ENCODE measurements at regions not wholly inside any gene's neighbourhood (a gene's known extent, or its start where the extent isn't known, plus 50 kb on each side); places are given as distances from the start of the nearest gene placed in this dataset.

DNA sequence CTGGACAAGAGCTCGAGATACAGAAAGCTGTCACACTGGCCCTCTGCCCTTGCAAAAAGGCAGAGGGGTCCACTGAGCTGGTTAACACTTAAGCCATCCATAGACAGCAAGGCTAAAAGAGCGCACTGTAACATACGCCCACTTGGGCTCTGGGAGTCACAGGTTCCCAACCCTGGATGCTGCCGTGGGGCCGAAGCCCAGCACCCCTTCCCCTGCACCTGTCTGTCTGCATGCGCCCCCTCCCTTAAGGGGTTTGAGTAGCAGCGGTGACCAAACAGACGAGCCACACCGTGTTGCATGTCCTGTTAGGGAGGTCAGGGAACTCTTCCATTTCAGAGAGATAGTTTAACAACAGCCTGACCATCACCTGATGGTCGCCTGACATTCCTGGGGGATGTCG lies 138.4 kb upstream of the GALNTL6 start:
- TF ChIP-seq, protein P1, sequence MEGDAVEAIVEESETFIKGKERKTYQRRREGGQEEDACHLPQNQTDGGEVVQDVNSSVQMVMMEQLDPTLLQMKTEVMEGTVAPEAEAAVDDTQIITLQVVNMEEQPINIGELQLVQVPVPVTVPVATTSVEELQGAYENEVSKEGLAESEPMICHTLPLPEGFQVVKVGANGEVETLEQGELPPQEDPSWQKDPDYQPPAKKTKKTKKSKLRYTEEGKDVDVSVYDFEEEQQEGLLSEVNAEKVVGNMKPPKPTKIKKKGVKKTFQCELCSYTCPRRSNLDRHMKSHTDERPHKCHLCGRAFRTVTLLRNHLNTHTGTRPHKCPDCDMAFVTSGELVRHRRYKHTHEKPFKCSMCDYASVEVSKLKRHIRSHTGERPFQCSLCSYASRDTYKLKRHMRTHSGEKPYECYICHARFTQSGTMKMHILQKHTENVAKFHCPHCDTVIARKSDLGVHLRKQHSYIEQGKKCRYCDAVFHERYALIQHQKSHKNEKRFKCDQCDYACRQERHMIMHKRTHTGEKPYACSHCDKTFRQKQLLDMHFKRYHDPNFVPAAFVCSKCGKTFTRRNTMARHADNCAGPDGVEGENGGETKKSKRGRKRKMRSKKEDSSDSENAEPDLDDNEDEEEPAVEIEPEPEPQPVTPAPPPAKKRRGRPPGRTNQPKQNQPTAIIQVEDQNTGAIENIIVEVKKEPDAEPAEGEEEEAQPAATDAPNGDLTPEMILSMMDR (IDR thresholded peaks at IDR 0.05) = no peak
- no peak for TF ChIP-seq POLR2A (IDR thresholded peaks at IDR 0.05)

Measured in gastroesophageal sphincter (tissue), 3 donors.